SH-SY5Y (cell line): ENCODE measurements at regions not wholly inside any gene's neighbourhood (a gene's known extent, or its start where the extent isn't known, plus 50 kb on each side); places are given as distances from the start of the nearest gene placed in this dataset.

Experiments
- GATA2 ChIP-seq: IDR thresholded peaks from 2 replicates; pipeline ENCODE4 v1.6.1; 2011; ENCODE audit warnings: mild to moderate bottlenecking, low read depth, low read length
- GATA3 ChIP-seq: IDR thresholded peaks from 2 replicates; pipeline ENCODE4 v1.6.1; 2011; ENCODE audit warnings: low read depth, mild to moderate bottlenecking, low read length, moderate library complexity

DNA sequence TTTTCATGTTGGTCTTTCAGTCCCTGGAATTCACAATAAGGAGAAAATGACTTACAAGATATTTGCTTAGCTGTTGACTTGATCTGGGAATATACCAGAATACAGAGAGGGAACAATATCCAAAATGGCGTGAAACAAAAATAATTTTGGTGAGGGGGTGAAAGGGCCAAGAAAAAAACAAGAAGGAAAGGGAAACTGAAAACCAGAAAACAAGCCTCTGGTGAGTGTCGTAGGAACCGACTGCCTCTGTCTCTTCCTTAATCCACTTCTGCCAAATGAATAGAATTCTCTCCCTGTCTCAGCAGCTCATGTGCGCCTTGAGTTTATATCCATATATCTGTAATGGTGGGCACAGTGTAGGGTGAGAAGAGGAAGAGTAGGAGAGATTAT, 367.6 kb downstream of the ETS1 start:
- no peak for TF ChIP-seq GATA3
- no peak for TF ChIP-seq GATA2
